IPS-18c (cell line): ENCODE measurements at regions not wholly inside any gene's neighbourhood (a gene's known extent, or its start where the extent isn't known, plus 50 kb on each side); places are given as distances from the start of the nearest gene placed in this dataset.

Source experiments
- H3K4me3 ChIP-seq: 2 replicates; pipeline ENCODE4 v1.7.0; 2013; ENCODE audit warnings: low read depth, mild to moderate bottlenecking, low read length, moderate library complexity; ENCODE audit not compliant: insufficient read depth
- H3K9me3 ChIP-seq: one replicate; pipeline ENCODE4 v1.6.1; 2013; ENCODE audit warnings: mild to moderate bottlenecking, low read length, moderate library complexity; ENCODE audit not compliant: control insufficient read depth, insufficient read depth

- no peaks in the 10 kb centered on the region for H3K9me3 ChIP-seq
- no peak overlapping the region for H3K4me3 ChIP-seq
Measured at GRCh38 chr12:92472201-92472600, 230.6 kb upstream of the PLEKHG7 start.

- H3K9me3 ChIP-seq: no peaks in the 10 kb centered on the region
- H3K4me3 ChIP-seq: no peak overlapping the region
Measured at GRCh38 chr12:92471551-92471950, 231.2 kb upstream of the PLEKHG7 start.

- Histone ChIP-seq H3K9me3 (no peaks in the 10 kb centered on the region), H3K4me3 (no peak overlapping the region)
Measured at GRCh38 chr12:92470608-92471021, 232.2 kb upstream of the PLEKHG7 start.

- Histone ChIP-seq H3K4me3 (no peak overlapping the region), H3K9me3 (no peaks in the 10 kb centered on the region)
Measured at GRCh38 chr12:92469837-92470236, 233.0 kb upstream of the PLEKHG7 start.

- no peak overlapping the region for H3K4me3 ChIP-seq
Measured at GRCh38 chr12:92468358-92469020, 234.3 kb upstream of the PLEKHG7 start.

GRCh38 chr12:92467886-92468285, 234.9 kb upstream of the PLEKHG7 start:
- Histone ChIP-seq H3K9me3 (no peaks in the 10 kb centered on the region), H3K4me3 (no peak overlapping the region)

More at GRCh38 chr12:92468358-92469020, 234.3 kb upstream of the PLEKHG7 start:
- no peaks in the 10 kb centered on the region for H3K9me3 ChIP-seq

GRCh38 chr12:92466391-92467305, 236.1 kb upstream of the PLEKHG7 start:
- H3K9me3 ChIP-seq: no peaks in the 10 kb centered on the region
- no peak overlapping the region for H3K4me3 ChIP-seq

- Histone ChIP-seq H3K9me3 (no peaks in the 10 kb centered on the region), H3K4me3 (no peak overlapping the region)
Measured at GRCh38 chr12:92465786-92466295, 236.9 kb upstream of the PLEKHG7 start.

- Histone ChIP-seq H3K9me3 (no peaks in the 10 kb centered on the region), H3K4me3 (no peak overlapping the region)
Measured at GRCh38 chr12:92464911-92465310, 237.9 kb upstream of the PLEKHG7 start.

GRCh38 chr12:92463171-92463570, 239.6 kb upstream of the PLEKHG7 start:
- Histone ChIP-seq H3K9me3 (no peaks in the 10 kb centered on the region), H3K4me3 (no peak overlapping the region)

- no peak overlapping the region for H3K4me3 ChIP-seq
Measured at GRCh38 chr12:92462527-92462926, 240.3 kb upstream of the PLEKHG7 start.

GRCh38 chr12:92462049-92462448, 240.7 kb upstream of the PLEKHG7 start:
- Histone ChIP-seq H3K4me3 (no peak overlapping the region), H3K9me3 (no peaks in the 10 kb centered on the region)

More at GRCh38 chr12:92462527-92462926, 240.3 kb upstream of the PLEKHG7 start:
- H3K9me3 ChIP-seq: no peaks in the 10 kb centered on the region

- Histone ChIP-seq H3K9me3 (no peaks in the 10 kb centered on the region), H3K4me3 (no peak overlapping the region)
Measured at GRCh38 chr12:92459850-92460249, 242.9 kb upstream of the PLEKHG7 start.

- Histone ChIP-seq H3K9me3 (no peaks in the 10 kb centered on the region), H3K4me3 (no peak overlapping the region)
Measured at GRCh38 chr12:92458996-92459395, 243.8 kb upstream of the PLEKHG7 start.

GRCh38 chr12:92457458-92458180, 245.2 kb upstream of the PLEKHG7 start:
- Histone ChIP-seq H3K9me3 (no peaks in the 10 kb centered on the region), H3K4me3 (no peak overlapping the region)

- no peaks in the 10 kb centered on the region for H3K9me3 ChIP-seq
- H3K4me3 ChIP-seq: no peak overlapping the region
Measured at GRCh38 chr12:92452763-92453162, 250.0 kb upstream of the PLEKHG7 start.

- no peaks in the 10 kb centered on the region for H3K9me3 ChIP-seq
- H3K4me3 ChIP-seq: no peak overlapping the region
Measured at GRCh38 chr12:92446083-92446460, 256.7 kb upstream of the PLEKHG7 start.
